ENCODE measurements at regions not wholly inside any gene's neighbourhood (a gene's known extent, or its start where the extent isn't known, plus 50 kb on each side); places are given as distances from the start of the nearest gene placed in this dataset.

DNA sequence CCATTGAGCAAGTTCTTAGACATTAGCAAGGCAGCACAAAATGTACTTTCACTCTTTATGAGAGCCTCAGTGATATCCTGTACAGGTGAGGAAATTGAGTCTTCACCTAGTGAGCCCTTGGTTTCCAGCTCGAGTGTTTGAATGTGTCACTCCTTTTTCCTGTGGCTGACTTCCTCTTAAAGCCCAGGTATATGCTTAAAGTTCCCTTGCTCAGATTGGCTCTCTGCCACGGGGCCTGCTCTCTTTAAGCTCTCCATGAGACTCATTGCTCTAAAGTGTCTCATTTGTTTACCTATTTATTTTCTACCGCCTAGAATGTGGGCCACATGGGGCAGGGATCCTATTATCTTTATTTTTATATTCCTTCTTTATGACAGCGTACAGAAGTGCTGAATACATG is 324.9 kb downstream of the SIPA1L2 start:
- DNase-seq = no peak

DNA sequence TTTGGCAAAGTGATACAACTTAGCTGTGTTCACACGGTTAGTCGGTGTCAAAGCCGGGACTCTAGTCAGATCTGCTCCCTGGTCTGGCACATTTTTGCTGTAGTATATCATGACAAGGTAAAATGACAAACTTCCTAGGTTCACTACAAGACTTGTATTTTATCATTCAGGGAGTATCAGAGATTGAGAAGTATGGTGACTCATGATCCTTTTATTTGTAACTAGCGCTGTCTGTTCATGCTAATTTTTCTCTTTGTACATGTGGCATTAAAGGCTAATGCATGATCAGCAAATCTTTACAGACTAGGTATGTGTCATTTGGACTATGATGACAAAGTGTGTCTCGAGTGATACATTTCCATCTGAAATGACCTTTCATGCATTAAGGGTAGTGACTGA is 326.7 kb downstream of the SIPA1L2 start:
- DNase-seq = no peak

DNA sequence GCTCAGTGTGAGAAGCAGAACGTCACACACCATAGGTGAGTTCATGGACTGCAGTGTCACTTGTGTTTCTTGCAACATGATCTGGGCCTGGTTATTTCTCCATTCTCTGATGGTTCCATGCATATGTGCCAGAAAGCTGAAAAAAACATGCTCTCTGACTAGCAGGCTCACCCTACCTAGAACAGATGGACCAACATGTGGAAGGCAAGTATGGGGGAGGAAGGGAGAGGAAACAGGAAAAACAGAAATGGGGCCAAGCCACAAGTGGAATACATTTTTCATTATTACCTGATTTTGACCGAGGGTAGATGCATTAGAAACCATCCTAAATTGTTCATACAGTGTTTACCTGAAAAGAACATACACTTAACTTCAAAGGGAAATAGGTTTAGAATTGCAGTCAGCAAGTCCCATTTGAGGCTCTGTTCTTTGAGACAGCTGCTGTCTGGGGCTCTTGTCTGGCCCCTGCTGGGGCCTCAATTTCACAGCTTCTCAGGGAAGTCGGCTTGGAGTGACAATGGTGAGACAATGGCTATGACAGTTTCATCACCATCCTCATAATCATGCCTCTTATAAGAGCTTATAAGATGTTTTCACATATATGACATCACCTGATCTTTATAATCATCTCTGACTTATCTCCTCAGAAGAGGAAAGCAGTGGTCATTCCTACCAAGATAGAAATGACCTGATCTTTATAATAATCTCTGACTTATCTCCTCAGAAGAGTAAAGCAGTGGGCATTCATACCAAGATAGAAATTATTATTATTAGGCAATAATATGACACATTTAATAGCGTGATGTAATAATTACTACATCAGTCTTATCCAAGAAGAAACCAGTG is 327.3 kb downstream of the SIPA1L2 start:
- no peak for DNase-seq

DNA sequence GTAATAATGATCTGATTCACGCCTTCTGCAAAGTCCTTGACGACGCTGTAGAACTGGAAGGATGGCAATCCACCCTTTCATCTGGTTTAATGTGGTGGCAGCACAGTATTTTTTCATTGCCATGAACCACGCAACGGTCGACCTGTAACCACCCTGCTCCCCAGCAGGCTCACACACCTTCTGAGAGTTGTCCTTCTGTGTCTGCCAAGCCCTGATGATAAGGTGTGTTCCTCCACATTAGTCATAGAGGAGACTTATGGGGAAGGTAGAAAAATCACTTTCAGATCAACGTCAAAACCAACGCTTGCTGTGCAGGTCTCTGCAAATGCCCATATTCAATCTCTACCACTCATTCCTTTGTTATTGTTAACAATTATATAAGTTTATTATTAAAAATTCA is 328.7 kb downstream of the SIPA1L2 start:
- DNase-seq = no peak

DNA sequence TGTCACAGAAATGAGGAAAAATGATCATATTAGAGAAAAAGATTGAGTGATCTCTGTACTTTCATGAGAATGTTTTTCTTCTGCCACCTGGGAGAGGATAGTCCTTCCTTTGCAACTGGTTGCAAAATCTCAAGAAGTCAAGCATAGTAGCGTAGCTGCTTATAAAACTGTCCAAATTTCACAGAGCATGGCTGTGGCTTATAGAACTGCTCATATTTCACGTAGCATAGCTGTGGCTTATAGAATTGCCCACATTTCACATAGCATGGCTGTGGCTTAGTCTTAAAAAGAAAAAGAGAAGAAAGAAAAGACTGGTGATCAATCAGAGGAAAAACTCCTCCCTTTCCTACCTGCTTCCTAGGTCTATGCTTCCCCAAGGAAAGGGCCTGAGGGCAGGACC is 329.5 kb downstream of the SIPA1L2 start:
- DNase-seq = no peak

DNA sequence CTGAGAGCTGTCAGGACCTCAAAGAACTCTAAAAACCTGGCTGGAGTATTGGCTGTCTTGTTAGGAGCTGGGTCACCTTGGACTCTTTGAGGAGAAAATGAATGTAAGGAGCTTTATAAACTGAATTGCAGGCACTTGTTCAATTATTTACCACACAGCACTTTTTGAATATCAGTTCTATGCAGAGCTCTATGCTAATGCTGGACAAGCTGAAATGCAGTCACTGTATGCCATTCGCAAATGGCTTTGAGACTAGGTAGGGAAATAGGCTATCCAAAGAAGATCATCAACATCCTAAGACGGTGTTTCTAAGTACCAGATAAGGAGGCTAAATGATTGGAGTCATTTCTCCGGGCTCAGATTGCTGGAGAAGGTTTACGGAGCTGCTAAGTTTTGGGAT is 333.5 kb downstream of the SIPA1L2 start:
- DNase-seq = no peak

DNA sequence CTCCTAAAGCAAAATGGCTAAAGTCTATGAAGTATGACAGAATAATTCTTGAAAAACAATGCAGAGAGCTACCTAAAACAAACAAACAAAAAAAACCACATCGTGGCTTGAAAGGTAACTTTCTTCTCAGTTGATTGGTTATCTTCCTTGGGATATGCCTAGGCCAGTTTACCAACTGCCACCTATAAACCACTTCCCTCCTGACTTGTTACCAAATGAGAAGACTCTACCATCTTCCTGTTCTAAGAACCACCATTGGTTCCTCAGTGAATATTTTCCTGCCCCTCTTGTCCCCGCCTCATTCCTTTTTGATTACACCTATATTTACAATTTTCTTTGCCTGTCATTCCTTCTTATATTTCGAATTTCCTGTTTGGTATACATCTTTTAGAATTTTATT is 336.6 kb downstream of the SIPA1L2 start:
- DNase-seq = no peak

DNA sequence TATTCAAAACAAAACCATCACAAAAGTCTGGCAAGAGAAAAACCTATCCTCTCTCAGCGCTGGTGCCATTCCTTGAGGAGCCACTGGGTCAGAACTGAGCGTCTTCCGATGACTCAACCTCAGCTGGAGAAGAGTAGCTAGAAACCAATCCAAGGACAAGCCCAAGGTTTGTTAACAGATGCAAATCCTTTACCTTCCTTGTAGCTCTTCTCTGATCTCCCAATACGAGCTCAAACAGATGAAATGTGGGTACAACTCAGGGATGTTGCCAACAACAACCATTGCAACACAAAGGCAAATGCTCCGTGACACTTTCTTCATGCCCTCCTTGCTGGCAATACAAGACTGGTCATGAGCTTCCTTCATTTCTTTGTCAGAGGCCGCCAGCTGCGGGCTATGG is 337.1 kb downstream of the SIPA1L2 start:
- no peak for DNase-seq

DNA sequence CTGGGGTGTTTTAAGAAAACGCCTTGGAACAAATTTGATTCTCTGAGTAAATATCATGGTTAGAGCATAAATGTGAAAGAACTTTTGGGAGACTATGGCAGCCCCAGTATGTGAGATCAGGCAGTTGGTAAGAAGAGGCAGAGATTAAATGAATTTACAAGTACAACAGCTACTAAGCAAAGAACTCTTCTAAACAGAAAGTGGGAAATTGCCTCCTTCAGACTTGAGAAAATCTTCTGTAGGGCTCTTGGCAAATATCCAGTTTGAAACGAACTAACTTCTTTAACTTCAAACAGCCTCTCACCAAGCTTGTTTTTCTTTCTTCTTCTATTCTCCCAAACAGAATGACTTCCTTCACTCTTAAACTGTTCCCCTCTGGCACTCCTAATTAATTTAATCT is 337.7 kb downstream of the SIPA1L2 start:
- DNase-seq = no peak

DNA sequence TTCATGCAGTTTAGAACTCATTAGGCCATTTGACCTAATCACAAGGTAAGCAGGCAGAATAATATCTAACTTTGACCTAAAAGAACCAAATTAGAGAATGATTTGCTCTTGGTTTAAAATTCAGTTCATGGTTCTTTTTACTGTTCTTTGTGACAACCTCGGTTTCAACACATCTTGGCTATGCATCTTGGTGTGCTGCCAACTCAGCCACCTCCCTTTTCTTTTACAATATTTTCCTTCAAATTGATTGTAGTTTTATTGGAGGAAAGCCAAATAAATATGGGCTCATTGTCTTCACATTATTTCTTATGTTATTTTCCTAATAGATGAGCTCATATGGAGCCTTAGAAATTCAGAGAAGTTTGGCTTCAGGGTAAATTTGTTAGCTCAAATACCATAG is 338.3 kb downstream of the SIPA1L2 start:
- no peak for DNase-seq

DNA sequence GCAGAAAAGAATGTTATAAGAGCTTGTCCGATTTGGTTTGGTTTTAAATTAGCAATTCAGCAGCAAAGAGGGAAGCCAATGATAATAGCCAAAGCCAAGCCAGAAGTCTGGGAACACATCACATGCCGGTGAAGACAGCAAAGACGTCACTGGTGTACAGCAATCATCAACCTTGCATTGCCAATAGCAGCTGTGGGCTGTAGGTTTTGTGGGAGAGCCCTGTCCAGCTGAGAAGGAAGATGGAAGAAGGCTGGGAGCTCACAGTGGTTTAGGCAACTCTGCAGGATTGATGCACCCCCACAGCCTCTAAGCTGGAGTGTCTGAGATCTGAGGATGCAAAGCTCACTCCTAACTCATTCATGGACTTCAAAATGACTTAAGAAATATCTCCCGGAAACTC is 338.7 kb downstream of the SIPA1L2 start:
- no peak for DNase-seq

DNA sequence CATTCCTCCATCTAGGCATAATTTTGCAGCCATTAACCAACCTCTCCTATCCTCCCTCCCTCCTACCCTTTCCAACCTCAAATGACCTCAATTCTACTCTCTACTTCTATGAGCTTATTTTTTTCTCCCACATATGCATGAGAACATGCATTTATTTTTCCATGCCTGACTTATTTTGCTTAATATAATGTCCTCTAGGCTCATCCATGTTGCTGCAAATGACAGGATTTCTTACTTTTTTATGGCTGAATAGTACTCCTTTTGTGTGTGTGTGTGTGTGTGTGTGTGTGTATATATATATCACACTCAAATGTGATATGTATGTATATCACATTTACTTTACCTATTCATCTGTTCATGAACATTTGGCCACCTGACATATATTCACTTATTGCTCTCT is 339.4 kb downstream of the SIPA1L2 start:
- no peak for DNase-seq

DNA sequence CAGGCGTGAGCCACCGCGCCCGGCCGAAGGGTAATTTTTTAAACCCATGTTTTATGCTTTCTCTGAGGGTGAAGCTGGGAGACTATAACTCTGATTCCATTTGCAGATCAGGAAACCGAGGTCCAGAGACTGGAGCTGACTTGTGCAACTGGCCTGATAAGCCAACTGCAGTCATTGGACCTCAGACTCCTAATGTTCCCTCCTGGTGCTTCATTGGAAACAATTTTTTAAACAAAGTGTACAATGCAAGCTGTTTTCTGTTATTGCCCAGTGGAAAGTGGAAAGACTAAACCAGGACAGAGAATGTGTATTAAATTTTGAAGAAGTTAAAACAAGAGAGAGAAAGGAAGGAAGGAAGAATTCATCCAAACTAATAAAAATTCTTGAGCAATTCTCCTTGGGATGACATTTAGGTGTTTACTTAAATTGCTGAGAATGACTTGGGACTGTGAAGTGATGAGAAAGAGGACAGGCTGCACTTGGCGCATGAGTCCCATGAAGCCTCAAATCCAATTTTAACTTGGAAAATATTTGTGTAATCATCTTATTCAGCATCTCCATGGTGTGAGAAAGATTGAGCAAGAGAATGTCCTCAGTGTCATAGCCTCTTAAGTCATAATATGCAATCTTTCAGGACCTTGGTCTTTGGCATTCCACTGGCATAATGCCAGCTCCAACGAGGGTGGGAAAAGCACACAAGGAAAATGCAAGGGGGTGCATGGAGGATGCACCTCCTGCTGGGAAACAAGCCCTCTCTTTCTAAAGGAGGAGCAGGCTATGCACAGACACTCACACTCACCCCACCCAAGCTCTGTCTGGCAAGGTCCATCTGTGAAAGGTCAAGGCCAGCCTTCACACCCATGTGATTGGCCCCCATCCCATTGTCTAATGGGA is 342.0 kb downstream of the SIPA1L2 start:
- no peak for DNase-seq

DNA sequence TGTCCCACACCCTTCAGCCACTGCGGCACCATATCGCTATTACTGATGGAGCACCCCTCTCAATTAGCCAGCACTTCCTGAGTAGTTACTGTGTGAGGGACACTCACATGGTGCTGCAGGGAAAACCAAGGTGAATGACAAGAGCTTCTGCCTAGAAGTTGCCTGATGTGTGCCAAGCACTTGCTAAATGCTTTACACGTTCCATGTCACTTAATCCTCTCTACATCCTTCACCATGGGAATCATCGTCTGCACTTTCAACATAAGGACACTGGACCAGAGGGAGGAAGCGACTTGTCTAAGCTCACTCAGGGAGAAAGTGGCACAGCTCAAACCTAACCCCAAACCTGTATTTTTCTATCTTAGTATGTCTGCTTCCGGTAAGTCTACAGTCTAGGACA is 344.8 kb downstream of the SIPA1L2 start:
- DNase-seq = no peak

DNA sequence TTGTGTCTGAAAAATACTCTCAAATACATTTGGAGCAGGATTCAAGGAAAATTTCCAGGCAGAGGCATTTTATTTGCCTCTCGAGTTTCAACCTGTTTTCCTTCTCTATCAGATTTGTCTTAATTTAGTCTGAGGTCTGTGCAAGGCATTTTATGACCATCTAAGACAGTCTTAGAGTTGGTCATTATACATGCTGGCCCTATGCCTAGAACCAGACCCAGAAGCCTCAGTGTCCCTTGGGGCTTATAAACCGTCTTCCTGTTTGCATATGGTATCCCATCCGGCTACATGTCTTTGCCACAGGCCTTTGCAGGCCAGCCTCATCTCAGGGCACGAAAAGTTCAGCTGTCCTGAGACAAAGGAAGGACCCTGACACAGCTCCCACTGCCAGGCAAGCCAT is 346.1 kb downstream of the SIPA1L2 start:
- DNase-seq = no peak

DNA sequence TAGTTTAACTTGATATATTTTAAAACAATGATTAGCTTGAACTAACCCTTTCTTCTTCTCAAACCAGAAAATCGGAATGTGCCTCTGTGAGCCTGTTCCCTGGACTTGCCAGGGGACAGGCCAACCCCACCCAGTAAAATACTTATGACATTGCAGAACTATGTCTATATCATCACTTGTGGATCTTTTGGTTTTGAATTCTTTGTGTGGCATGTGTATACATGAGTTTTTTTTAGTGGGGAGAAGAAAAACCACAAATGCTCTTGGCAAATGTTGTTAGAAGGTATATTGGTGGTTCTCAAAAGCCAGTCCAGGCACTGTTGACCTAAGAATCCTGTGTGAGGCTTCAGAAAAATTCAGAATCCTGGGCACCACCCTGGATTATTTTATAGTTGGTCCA is 347.4 kb downstream of the SIPA1L2 start:
- no peak for DNase-seq

DNA sequence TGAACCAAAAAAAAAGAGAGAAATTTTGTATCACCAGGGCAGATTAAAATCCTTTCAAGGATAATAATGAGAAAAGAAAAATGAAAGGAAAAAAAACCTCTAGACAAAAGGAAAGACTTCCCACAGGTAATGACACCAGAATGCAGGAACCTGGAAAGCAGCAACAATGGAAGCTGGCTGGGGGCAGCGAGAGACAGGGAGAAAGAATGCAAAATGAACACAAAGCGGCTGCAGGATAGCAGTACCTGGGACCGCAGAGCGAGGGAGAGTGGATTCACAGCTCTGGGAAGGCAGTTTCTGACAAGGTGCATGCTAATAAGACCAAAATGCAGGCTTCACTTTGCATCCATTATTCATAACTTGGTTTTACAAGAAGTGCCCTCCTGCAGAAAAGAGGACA is 349.0 kb downstream of the SIPA1L2 start:
- DNase-seq = no peak

DNA sequence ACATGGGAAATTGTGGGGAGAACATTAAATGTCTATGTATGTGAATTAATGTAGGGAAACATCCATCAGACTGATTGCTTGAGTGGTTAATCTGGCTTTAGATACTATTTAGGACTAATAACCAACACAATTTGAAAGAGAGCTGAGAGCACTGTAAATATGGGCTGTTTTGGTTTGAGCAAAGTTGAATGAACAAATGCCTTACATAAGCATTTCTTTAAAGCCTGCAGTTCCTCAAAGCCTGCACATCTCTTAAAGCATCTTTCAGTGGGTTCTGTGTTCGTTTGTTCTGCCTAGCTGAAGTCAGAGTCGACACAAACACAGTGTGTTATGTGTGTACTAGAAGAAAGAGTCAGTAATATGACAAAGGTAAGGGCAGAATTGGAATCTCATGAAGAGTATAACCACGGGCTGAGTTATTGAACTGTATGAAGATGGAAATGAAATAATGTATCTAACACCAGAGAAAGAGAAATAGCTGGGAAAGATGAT is 350.0 kb downstream of the SIPA1L2 start:
- DNase-seq = no peak

DNA sequence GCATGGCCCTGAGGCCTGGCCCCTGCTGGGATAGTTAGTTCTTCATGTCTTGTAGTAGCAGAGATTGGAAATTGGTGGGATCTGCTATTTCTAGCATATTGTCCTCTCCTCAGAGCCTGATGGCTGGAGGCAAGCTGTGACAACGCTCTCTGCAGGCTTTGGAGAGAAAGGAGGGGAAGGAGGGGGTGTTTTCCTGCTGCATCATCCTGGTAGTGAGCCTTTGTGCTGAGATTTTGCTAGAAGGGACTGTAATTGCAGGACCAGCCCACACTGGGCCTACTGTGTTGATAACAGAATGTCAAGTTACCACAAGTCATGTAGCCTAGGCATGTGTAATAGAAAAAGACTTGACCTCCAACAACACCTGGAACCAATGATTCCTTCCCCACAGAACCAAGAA is 351.0 kb downstream of the SIPA1L2 start:
- no peak for DNase-seq

DNA sequence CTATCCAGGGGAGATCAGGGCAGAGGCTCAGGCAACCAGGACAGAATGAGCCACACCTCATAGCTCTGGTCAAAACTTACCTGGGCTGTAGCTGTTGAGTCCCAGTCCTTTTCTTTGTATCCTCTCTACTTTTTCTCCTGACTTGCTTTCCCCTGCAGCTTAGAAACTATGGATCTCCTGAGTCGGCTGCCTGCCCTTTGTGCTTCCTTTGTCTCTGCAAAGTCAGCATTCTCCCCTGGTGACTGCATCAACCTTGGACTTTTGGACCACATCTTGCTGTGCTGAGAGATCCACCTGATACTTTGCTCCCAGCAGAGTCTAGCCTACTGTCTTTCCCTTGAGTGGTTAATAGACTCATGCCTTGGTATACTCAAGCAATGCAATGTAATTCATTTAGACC is 353.3 kb downstream of the SIPA1L2 start:
- no peak for DNase-seq

DNA sequence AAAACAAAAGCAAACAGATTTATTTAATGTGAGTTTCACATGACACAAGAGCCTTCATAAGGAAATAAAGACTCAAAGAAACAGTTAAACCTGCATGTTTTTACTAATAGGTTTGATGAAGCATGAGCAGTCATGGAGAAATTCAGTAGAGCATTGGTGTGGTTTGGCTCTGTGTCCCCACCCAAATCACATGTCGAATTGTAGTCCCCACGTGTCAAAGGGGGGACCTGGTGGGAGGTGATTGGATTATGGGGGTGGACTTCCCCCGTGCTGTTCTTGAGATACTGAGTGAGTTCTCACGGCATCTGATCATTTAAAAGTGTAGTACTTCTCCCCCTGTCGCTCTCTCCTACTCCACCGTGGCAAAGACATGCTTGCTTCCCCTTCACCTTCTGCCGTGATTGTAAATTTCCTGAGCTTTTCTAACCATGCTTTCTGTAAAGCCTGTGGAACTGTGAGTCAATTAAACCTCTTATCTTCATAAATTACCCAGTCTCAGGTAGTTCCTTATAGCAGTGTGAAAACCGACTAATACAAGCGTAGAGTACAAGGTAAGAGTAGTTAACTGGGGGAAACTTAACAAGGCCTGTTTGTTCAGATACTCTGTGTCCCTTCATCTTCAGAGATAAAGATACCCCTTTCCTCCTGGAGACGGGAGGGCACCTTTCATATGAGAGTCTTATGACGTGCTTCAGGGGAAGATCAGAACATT is 354.8 kb downstream of the SIPA1L2 start:
- no peak for DNase-seq

DNA sequence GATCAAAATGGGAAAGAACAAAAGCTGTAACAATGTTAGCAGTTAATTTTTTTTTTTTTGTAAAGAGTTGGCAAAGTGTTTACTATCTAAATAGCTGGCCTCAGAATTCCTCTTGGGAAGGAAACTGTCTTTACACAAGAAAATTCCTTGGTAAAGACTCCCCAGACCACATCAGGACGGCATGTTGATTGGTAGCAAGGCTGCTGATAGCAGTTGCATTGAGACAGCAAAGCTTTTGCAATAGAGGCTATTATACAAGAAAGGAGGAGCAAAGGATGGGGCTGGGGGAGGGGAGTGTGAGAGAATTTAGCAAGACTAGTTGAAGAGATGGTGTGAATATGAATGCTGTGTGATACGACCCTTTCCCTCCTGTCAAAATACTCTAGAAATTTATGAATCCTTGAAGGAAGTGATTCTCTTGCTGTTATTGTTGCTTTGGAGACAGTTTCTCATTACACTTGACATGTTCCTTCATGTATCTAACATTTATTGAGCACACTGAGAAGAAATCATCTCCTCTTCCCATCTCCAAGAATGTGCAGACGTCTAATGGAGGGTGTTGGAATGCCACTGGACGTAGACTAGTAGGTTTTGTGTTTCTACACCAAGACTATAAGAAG is 355.6 kb downstream of the SIPA1L2 start:
- no peak for DNase-seq

DNA sequence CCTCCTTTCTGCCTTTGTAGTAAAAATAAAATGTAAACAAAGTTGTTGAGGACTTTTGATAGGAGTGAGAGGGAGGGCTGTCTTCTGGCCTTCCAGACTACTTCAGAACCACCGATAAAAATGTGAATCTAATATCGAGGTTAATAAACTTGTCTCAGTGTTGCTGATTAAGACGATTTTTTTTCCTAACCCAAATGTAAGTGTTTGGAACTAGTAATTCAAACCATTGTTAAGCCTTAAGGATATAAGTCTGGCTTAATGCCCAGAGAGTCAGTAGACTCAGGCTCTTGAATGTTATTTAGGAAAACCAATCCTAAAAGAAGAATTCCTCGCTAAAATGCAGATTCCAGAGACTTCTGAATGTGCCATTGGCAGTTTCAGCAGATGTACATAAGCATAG is 356.9 kb downstream of the SIPA1L2 start:
- DNase-seq = no peak

Measured in NCI-H2081 treated with DMSO at 0.1 percent for 48 hours (cell line).